OCI-LY1 (cell line): ENCODE measurements at regions not wholly inside any gene's neighbourhood (a gene's known extent, or its start where the extent isn't known, plus 50 kb on each side); places are given as distances from the start of the nearest gene placed in this dataset.

Source experiments
- H2AFZ ChIP-seq: fragments of 200-600 bp; sonication (generic), shearing (Covaris generic); 2 replicates; pipeline ENCODE4 v1.6.0; 2014; ENCODE audit warnings: antibody characterized with exemption, mild to moderate bottlenecking, low read length
- H3F3A ChIP-seq: fragments of 200-600 bp; sonication (generic), shearing (Covaris generic); 2 replicates; pipeline ENCODE4 v1.6.0; 2014; ENCODE audit warnings: mild to moderate bottlenecking, antibody characterized with exemption, low read length, moderate library complexity; ENCODE audit not compliant: insufficient read depth
- H3K27ac ChIP-seq: fragments of 200-600 bp; sonication (generic); 2 replicates; pipeline ENCODE4 v1.5.1; 2014; ENCODE audit warnings: low read length, mixed run types, mild to moderate bottlenecking, low read depth; ENCODE audit not compliant: poor library complexity, severe bottlenecking
- H3K27me3 ChIP-seq: fragments of 200-600 bp; sonication (generic); 2 replicates; pipeline ENCODE4 v1.6.0; 2014; ENCODE audit warnings: antibody characterized with exemption, mild to moderate bottlenecking, low read length, moderate library complexity; ENCODE audit not compliant: insufficient read depth
- H3K36me3 ChIP-seq: fragments of 200-600 bp; sonication (generic); 2 replicates; pipeline ENCODE4 v1.6.1; 2014; ENCODE audit warnings: mild to moderate bottlenecking, antibody characterized with exemption, low read length, moderate library complexity, mixed read lengths; ENCODE audit not compliant: insufficient read depth
- H3K4me1 ChIP-seq: fragments of 200-600 bp; sonication (generic); 2 replicates; pipeline ENCODE4 v1.5.1; 2014; ENCODE audit warnings: mild to moderate bottlenecking, low read length, moderate library complexity; ENCODE audit not compliant: insufficient read depth, severe bottlenecking
- H3K4me2 ChIP-seq: fragments of 200-600 bp; sonication (generic), shearing (Covaris generic); 2 replicates; pipeline ENCODE4 v1.6.1; 2014; ENCODE audit warnings: low read length
- H3K4me3 ChIP-seq: fragments of 200-600 bp; sonication (generic); 2 replicates; pipeline ENCODE4 v1.5.1; 2014; ENCODE audit warnings: low read length, low read depth, mild to moderate bottlenecking, mixed read lengths; ENCODE audit not compliant: poor library complexity, severe bottlenecking
- H3K79me2 ChIP-seq: fragments of 200-600 bp; shearing (Covaris generic); 2 replicates; pipeline ENCODE4 v1.6.1; 2016; ENCODE audit warnings: mixed run types, low read length, mixed read lengths; ENCODE audit not compliant: insufficient read depth
- H3K9ac ChIP-seq: fragments of 200-600 bp; sonication (generic), shearing (Covaris generic); 2 replicates; pipeline ENCODE4 v1.6.1; 2014; ENCODE audit warnings: mild to moderate bottlenecking, low read length, mixed read lengths
- H3K9me2 ChIP-seq: fragments of 200-600 bp; sonication (generic), shearing (Covaris generic); 2 replicates; pipeline ENCODE4 v1.6.1; 2014; ENCODE audit warnings: low read depth, mild to moderate bottlenecking, low read length, mixed read lengths
- H3K9me3 ChIP-seq: fragments of 200-600 bp; shearing (Covaris generic); 2 replicates; pipeline ENCODE4 v1.6.1; 2014; ENCODE audit warnings: low read length, mixed read lengths
- H4K20me1 ChIP-seq: fragments of 200-600 bp; sonication (generic), shearing (Covaris generic); 2 replicates; pipeline ENCODE4 v1.6.0; 2016; ENCODE audit warnings: mild to moderate bottlenecking, low read length; ENCODE audit not compliant: insufficient read depth
- EZH2 ChIP-seq: fragments of 200-600 bp; sonication (generic), shearing (Covaris generic); IDR thresholded peaks from 2 replicates; pipeline ENCODE4 v1.8.0; 2017; ENCODE audit warnings: borderline replicate concordance, mixed run types, mild to moderate bottlenecking, antibody characterized with exemption, low read length, moderate library complexity, mixed read lengths
- TF ChIP-seq, protein P1 (sequence below): fragments of 200-600 bp; sonication (generic), shearing (Covaris generic); IDR thresholded peaks from 2 replicates; pipeline ENCODE4 v1.5.1; 2017; ENCODE audit warnings: mild to moderate bottlenecking, antibody characterized with exemption, low read length, moderate library complexity, mixed read lengths

DNA sequence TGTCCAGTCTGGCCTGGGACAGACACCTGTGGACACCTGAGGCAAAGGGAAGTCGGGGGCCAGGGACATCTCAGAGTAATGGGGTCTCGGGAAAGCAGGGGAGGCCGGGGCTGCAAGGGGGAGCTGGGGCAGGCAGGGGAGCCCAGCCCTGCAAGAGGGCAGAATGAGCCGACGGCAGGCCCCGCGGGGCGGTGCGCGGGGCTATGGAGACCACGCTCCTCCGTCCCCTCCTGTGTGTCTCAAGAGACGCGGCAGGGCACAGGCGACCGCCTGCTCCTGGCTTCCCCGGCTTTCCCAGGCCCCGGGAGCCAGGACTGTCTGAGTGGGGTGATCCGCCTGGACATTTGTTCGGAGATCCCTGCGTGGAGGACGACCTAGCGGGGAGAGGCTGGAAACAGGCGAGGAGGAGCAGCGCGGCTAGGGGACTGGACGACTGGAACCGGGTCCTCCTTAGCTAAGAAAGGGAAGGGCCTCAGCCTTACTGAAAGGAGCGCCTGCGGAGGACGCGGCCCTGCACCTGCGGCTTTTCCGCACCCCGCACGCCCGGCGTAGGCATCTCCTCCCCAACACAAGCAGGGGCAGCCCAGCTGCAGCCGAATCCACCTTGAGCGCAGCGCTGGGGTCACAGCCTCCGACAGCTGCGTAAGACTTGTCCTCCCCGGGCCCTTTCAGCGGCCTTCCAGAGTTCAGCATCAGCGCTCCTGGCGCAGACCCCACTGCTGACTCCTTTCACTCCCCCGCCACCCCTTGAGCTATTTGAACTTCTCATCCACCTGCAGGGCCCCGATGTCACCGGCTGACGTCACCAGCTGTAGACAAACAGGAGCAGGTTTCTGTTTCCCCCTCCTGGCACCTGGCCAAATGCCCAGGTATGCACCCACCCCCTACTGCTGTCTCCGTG lies 176.4 kb downstream of the ZNF248 start:
- Histone ChIP-seq H3K27ac (no peak overlapping the region), H3K9me3 (no peaks in the 10 kb centered on the region), H3K4me3 (no peak overlapping the region), H3K4me2 (no peak overlapping the region), H2AFZ (no peak overlapping the region), H3K9me2 (no peaks in the 10 kb centered on the region), H3K27me3 (no peaks in the 10 kb centered on the region), H3K4me1 (no peaks in the 10 kb centered on the region), H3K36me3 (no peaks in the 10 kb centered on the region), H3K9ac (no peak overlapping the region), H3K79me2 (no peaks in the 10 kb centered on the region), H3F3A (no peaks in the 10 kb centered on the region), H4K20me1 (no peaks in the 10 kb centered on the region)
- TF ChIP-seq, protein P1, sequence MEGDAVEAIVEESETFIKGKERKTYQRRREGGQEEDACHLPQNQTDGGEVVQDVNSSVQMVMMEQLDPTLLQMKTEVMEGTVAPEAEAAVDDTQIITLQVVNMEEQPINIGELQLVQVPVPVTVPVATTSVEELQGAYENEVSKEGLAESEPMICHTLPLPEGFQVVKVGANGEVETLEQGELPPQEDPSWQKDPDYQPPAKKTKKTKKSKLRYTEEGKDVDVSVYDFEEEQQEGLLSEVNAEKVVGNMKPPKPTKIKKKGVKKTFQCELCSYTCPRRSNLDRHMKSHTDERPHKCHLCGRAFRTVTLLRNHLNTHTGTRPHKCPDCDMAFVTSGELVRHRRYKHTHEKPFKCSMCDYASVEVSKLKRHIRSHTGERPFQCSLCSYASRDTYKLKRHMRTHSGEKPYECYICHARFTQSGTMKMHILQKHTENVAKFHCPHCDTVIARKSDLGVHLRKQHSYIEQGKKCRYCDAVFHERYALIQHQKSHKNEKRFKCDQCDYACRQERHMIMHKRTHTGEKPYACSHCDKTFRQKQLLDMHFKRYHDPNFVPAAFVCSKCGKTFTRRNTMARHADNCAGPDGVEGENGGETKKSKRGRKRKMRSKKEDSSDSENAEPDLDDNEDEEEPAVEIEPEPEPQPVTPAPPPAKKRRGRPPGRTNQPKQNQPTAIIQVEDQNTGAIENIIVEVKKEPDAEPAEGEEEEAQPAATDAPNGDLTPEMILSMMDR = no peak
- TF ChIP-seq EZH2 = no peak

DNA sequence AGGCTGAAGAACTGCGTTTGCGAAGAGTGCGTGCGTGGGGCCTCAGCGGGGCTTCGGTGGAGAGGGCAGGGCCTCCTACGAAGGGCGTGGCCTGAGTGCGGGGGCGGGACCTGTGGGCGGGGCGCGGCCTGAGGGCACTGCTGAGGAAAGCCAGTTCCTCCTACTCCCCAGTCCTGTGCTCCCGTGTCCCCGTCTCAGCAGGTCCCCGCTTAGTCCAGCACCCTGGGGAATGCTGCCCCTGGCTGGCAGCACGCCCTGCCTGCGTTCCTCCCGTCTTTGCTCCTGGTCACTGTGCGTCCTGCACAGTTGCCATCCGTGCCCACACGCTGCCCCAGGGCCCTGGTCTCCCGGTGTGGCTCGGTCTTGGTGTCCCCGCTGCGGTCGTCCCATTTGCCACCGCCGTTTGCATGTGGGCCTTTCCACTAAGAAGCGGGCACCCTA lies 177.1 kb downstream of the ZNF248 start:
- no peaks in the 10 kb centered on the region for H4K20me1 ChIP-seq

DNA sequence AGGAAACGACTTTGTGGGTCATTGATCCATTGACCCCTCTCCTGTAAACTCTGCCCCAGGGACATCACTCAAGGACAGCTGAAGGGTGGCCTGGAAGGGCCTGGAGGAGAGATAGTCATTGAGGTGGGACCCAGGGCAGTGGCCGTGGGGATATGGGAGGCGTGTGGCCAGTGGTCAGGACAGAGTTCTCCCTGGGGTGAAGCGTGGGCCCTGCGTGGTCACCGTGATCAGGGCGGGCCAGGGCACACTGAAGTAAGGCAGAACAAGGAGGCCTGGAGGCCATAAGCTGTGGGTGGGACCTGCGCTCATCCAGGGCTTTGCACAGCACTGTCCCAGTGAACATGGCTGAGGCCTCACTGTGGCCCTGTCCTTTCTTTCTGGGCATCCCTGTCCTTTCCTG lies 177.9 kb downstream of the ZNF248 start:
- Histone ChIP-seq H3K36me3 (no peaks in the 10 kb centered on the region), H3K27me3 (no peaks in the 10 kb centered on the region), H3K9me2 (no peaks in the 10 kb centered on the region), H3K4me3 (no peak overlapping the region), H3K4me2 (no peak overlapping the region), H3K27ac (no peak overlapping the region), H3F3A (no peaks in the 10 kb centered on the region), H2AFZ (no peak overlapping the region), H3K9me3 (no peaks in the 10 kb centered on the region), H4K20me1 (no peaks in the 10 kb centered on the region), H3K9ac (no peak overlapping the region), H3K4me1 (no peaks in the 10 kb centered on the region), H3K79me2 (no peaks in the 10 kb centered on the region)
- no peak for TF ChIP-seq EZH2
- TF ChIP-seq, protein P1 = no peak

More for the DNA sequence above, 177.1 kb downstream of the ZNF248 start:
- Histone ChIP-seq H3K27me3 (no peaks in the 10 kb centered on the region), H3K27ac (no peak overlapping the region), H3K4me1 (no peaks in the 10 kb centered on the region), H3F3A (no peaks in the 10 kb centered on the region), H3K4me2 (no peak overlapping the region), H3K36me3 (no peaks in the 10 kb centered on the region), H3K9me3 (no peaks in the 10 kb centered on the region), H3K4me3 (no peak overlapping the region), H3K9me2 (no peaks in the 10 kb centered on the region), H3K9ac (no peak overlapping the region), H3K79me2 (no peaks in the 10 kb centered on the region), H2AFZ (no peak overlapping the region)
- TF ChIP-seq, protein P1 = no peak
- TF ChIP-seq EZH2 = no peak
